Naive thymus-derived CD4-positive, alpha-beta T cell (primary cell): ENCODE measurements at regions not wholly inside any gene's neighbourhood (a gene's known extent, or its start where the extent isn't known, plus 50 kb on each side); places are given as distances from the start of the nearest gene placed in this dataset.

ENCODE experiments used
- ATAC-seq: fragments of 150-1000 bp; cut with Tn5 transposase; 2 replicates; pipeline ENCODE4 v1.10.0; 2021; ENCODE audit warnings: mild to moderate bottlenecking, moderate library complexity
- CTCF ChIA-PET: fragments of 350-600 bp; sonication (Branson Sonifier 250); formaldehyde crosslinking; loops from one replicate; lab custom pipeline; 2021; ENCODE audit warnings: antibody characterized with exemption; lab: Charles Lee
- POLR2A ChIA-PET: fragments of 350-600 bp; sonication (Branson Sonifier 250); formaldehyde crosslinking; loops from one replicate; lab custom pipeline; 2021; ENCODE audit warnings: antibody characterized with exemption, inconsistent platforms; lab: Charles Lee
- DNase-seq, 9 donors: peaks; one replicate each; pipeline versions ENCODE4 v3.0.0 to v3.0.0-alpha.2; 2020 to 2022; ENCODE audit warnings: mixed read lengths in 1 of 9
- H3K27ac ChIP-seq: one replicate; pipeline ENCODE4 v1.7.0; 2013; ENCODE audit warnings: mild to moderate bottlenecking, low read depth, low read length, moderate library complexity
- H3K27me3 ChIP-seq, 2 donors: one replicate each; pipeline ENCODE4 v1.7.0; 2013; ENCODE audit warnings: low read length in 2 of 2, mild to moderate bottlenecking in 2 of 2, moderate library complexity in 2 of 2; ENCODE audit not compliant: control insufficient read depth in 2 of 2, insufficient read depth in 2 of 2
- H3K36me3 ChIP-seq, 3 experiments: 1 replicate in 2 of 3; 2 replicates in 1 of 3; pipeline ENCODE4 v1.7.0; 2013; ENCODE audit warnings: low read length in 3 of 3, mild to moderate bottlenecking in 3 of 3, moderate library complexity in 1 of 3; ENCODE audit not compliant: insufficient read depth in 3 of 3, control insufficient read depth in 2 of 3
- H3K4me1 ChIP-seq, 2 donors: one replicate each; pipeline ENCODE4 v1.7.0; 2013; ENCODE audit warnings: low read length in 2 of 2, mild to moderate bottlenecking in 2 of 2, moderate library complexity in 1 of 2; ENCODE audit not compliant: control insufficient read depth in 2 of 2, insufficient read depth in 2 of 2
- H3K4me3 ChIP-seq: 2 replicates; pipeline ENCODE4 v1.7.0; 2013; ENCODE audit warnings: mild to moderate bottlenecking, low read length
- H3K9me3 ChIP-seq, 3 experiments: 1 replicate in 2 of 3; 2 replicates in 1 of 3; pipeline ENCODE4 v1.7.0; 2013; ENCODE audit warnings: low read length in 3 of 3; ENCODE audit not compliant: control insufficient read depth in 2 of 3
- H3K27ac Mint-ChIP-seq, 9 donors: one replicate each; pipeline ENCODE4 v1.8.0; 2020 to 2022; ENCODE audit warnings: mixed read lengths in 9 of 9, mild to moderate bottlenecking in 8 of 9, moderate library complexity in 5 of 9, inconsistent platforms in 2 of 9
- H3K27me3 Mint-ChIP-seq, 5 donors: one replicate each; pipeline ENCODE4 v1.8.0; 2021 to 2022; ENCODE audit warnings: mixed read lengths in 5 of 5, mild to moderate bottlenecking in 1 of 5
- H3K36me3 Mint-ChIP-seq, 5 donors: one replicate each; pipeline ENCODE4 v1.8.0; 2020 to 2022; ENCODE audit warnings: mixed read lengths in 5 of 5, mild to moderate bottlenecking in 3 of 5, inconsistent platforms in 1 of 5
- H3K4me1 Mint-ChIP-seq, 7 donors: one replicate each; pipeline ENCODE4 v1.8.0; 2020 to 2022; ENCODE audit warnings: mixed read lengths in 7 of 7, mild to moderate bottlenecking in 3 of 7, inconsistent platforms in 1 of 7
- H3K4me3 Mint-ChIP-seq, 10 donors: one replicate each; pipeline ENCODE4 v1.8.0; 2020 to 2022; ENCODE audit warnings: mild to moderate bottlenecking in 10 of 10, mixed read lengths in 10 of 10, moderate library complexity in 6 of 10, inconsistent platforms in 2 of 10
- H3K9me3 Mint-ChIP-seq, 11 donors: one replicate each; pipeline ENCODE4 v1.8.0; 2020 to 2022; ENCODE audit warnings: mixed read lengths in 11 of 11, mild to moderate bottlenecking in 4 of 11, inconsistent platforms in 1 of 11, moderate library complexity in 1 of 11
- intact Hi-C, 2 donors: fragments of 100-400 bp; cut with micrococcal nuclease; formaldehyde crosslinking; loops; one replicate each; pipeline ENCODE4 v1.15.1; 2023

DNA sequence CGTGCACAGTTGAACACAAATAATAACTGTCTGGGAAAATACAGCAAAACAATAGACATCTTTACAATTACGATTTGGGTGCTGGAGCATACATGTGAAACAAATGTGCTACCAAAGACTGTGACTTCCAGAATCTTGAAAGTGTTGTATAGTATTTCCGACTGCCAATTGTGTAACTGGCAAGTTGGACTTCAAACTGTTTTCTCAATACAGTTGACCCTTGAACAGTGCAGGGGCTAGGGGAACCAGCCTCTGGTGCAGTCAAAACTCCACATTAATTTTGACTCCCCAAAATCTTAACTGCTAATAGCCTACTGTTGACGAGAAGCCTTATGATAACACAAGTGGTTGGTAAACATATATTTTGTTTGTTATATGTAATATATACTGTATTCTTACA lies 904.2 kb downstream of the EPHA3 start:
- no peaks in the 10 kb centered on the region for H3K27me3 Mint-ChIP-seq
- intact Hi-C loops: no loop called here
- ATAC-seq (no peak), DNase-seq (no peak)
- no peaks in the 10 kb centered on the region for H3K9me3 ChIP-seq
- H3K27me3 ChIP-seq: no peaks in the 10 kb centered on the region
- H3K4me3 ChIP-seq: no peak overlapping the region
- ChIA-PET POLR2A (no interaction called here), CTCF (no interaction called here)
- H3K9me3 Mint-ChIP-seq: peaks cover 0 to 16% (median 8%) of the 10 kb centered on the region in 11 donors
- H3K36me3 ChIP-seq: no peaks in the 10 kb centered on the region
- no peak overlapping the region for H3K4me3 Mint-ChIP-seq
- no peak overlapping the region for H3K27ac ChIP-seq
- H3K27ac Mint-ChIP-seq: no peak overlapping the region
- no peaks in the 10 kb centered on the region for H3K4me1 ChIP-seq
- H3K4me1 Mint-ChIP-seq: peaks cover 0 to 1% (median 0%) of the 10 kb centered on the region in 7 donors
- peaks cover 0 to 5% (median 0%) of the 10 kb centered on the region in 5 donors for H3K36me3 Mint-ChIP-seq

DNA sequence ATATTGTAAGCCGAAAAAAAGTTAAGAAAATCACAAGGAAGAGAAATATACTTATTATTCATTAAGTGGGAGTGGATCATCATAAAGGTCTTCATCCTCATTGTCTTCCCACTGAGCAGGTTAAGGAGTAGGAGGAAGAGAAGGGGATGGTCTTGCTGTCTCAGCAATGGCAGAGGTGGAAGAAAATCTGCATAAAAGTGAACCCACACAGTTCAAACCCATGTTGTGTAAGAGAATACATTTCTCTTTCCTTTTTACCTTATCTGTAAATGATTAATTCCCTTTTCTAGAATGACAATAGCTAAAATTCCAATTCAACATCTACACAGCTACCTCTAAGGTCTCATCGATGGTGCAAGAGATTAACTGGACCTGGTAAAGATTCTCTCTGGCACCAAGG lies 904.6 kb downstream of the EPHA3 start:
- intact Hi-C loops: no loop called here
- ATAC-seq: no peak

DNA sequence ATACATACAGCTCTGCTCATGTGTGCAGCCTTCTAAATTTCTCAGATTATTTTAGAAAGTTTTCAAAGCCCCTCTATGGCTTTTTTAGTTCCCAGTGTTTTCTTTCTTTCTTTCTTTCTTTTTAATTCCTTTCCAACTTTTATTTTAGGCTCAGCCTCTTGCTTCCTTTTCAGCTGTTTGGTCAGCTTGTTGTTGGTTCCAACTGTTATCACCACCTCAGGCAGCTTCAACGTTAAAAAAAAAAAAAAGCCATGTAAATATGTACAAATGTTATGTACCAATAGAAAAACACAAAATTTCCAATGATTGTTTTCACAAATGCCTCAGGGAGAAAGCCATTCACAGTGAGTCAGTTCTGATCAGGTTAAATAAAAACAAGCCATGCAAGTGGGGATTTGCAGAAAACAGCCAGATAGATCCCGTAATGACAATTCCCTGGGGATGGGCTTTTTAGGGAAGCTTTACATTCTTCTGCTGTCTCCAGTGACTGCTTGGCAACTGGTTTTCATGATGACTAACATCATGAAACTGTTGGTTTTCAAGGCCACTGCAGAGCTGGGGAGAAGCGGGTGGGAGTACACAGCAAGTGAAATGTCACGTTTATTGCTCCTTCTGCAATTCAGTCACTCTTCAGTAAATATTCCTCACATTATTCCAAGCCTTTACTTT lies 908.4 kb downstream of the EPHA3 start:
- intact Hi-C loops: no loop called here
- no peak overlapping the region for H3K27ac ChIP-seq
- no peaks in the 10 kb centered on the region for H3K27me3 ChIP-seq
- Mint-ChIP-seq H3K4me1 (peaks cover 0 to 1% (median 0%) of the 10 kb centered on the region in 7 donors), H3K4me3 (no peak overlapping the region), H3K27me3 (no peaks in the 10 kb centered on the region), H3K36me3 (peaks cover 0 to 5% (median 0%) of the 10 kb centered on the region in 5 donors), H3K27ac (no peak overlapping the region), H3K9me3 (peaks cover 0 to 17% (median 7%) of the 10 kb centered on the region in 11 donors)
- H3K4me3 ChIP-seq: no peak overlapping the region
- POLR2A ChIA-PET: no interaction called here
- H3K4me1 ChIP-seq: no peaks in the 10 kb centered on the region
- H3K9me3 ChIP-seq: no peaks in the 10 kb centered on the region
- CTCF ChIA-PET: no interaction called here
- no peak for DNase-seq
- ATAC-seq: no peak
- no peaks in the 10 kb centered on the region for H3K36me3 ChIP-seq

More for the DNA sequence above, 904.6 kb downstream of the EPHA3 start:
- Mint-ChIP-seq H3K4me3 (no peak overlapping the region), H3K9me3 (peaks cover 0 to 16% (median 9%) of the 10 kb centered on the region in 11 donors), H3K4me1 (peaks cover 0 to 1% (median 0%) of the 10 kb centered on the region in 7 donors), H3K27ac (no peak overlapping the region), H3K36me3 (peaks cover 0 to 5% (median 0%) of the 10 kb centered on the region in 5 donors), H3K27me3 (no peaks in the 10 kb centered on the region)
- no peak overlapping the region for H3K27ac ChIP-seq
- ChIA-PET POLR2A (no interaction called here), CTCF (no interaction called here)
- no peaks in the 10 kb centered on the region for H3K4me1 ChIP-seq
- no peaks in the 10 kb centered on the region for H3K27me3 ChIP-seq
- DNase-seq: no peak
- no peak overlapping the region for H3K4me3 ChIP-seq
- no peaks in the 10 kb centered on the region for H3K9me3 ChIP-seq
- H3K36me3 ChIP-seq: no peaks in the 10 kb centered on the region

DNA sequence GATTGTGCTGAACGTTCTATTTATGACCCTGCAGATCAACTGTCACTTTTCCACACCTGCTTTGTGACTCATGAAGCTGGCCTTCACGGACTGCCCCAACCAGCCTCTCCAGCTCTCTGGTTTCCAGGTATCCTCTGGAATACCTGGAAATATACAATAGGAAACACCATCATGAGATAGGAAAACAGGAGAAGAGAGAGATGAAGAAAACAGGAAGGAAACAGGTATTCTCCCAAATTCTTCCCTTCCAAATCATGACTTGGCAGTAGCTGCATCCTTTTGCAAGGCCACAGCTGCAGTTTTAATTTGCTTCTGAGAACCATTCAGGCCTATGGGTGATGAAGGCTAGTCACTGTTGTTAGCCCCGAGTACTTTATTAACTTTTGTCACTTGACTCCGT lies 909.1 kb downstream of the EPHA3 start:
- Histone ChIP-seq H3K9me3 (no peaks in the 10 kb centered on the region), H3K27me3 (no peaks in the 10 kb centered on the region), H3K4me3 (no peak overlapping the region), H3K27ac (no peak overlapping the region), H3K4me1 (no peaks in the 10 kb centered on the region), H3K36me3 (no peaks in the 10 kb centered on the region)
- ChIA-PET POLR2A (no interaction called here), CTCF (no interaction called here)
- Mint-ChIP-seq H3K4me3 (no peak overlapping the region), H3K27me3 (no peaks in the 10 kb centered on the region), H3K27ac (no peak overlapping the region), H3K9me3 (peaks cover 0 to 17% (median 7%) of the 10 kb centered on the region in 11 donors), H3K4me1 (peaks cover 0 to 1% (median 0%) of the 10 kb centered on the region in 7 donors), H3K36me3 (peaks cover 0 to 5% (median 0%) of the 10 kb centered on the region in 5 donors)
- ATAC-seq (no peak), DNase-seq (no peak)
- intact Hi-C loops: no loop called here

DNA sequence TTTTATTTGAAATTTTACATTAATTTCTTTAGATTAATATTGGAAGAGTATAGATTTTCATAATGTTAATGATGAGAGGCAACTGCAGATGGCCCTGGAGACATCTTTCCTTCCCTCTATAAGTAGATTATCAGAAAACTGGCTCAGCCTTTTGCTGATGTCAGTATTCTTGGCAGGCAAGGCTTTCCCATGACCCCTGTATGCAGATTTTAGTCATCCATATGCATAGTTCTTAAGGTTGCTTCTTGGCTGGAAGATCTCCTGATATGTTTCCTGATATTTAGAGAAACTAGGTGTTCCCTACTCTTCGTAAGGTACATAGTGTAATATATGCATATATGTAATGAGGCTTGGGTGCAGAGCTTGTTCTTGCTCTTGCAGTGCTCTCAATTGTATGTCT lies 911.4 kb downstream of the EPHA3 start:
- no peaks in the 10 kb centered on the region for H3K4me1 ChIP-seq
- ChIA-PET POLR2A (no interaction called here), CTCF (no interaction called here)
- no peaks in the 10 kb centered on the region for H3K9me3 ChIP-seq
- no peak for DNase-seq
- intact Hi-C loops: no loop called here
- H3K27ac ChIP-seq: no peak overlapping the region
- no peaks in the 10 kb centered on the region for H3K27me3 Mint-ChIP-seq
- peaks cover 0 to 16% (median 4%) of the 10 kb centered on the region in 11 donors for H3K9me3 Mint-ChIP-seq
- H3K4me3 ChIP-seq: no peak overlapping the region
- no peaks in the 10 kb centered on the region for H3K36me3 ChIP-seq
- no peaks in the 10 kb centered on the region for H3K36me3 Mint-ChIP-seq
- H3K4me1 Mint-ChIP-seq: no peaks in the 10 kb centered on the region
- no peak overlapping the region for H3K4me3 Mint-ChIP-seq
- ATAC-seq: no peak
- no peaks in the 10 kb centered on the region for H3K27me3 ChIP-seq
- no peak overlapping the region for H3K27ac Mint-ChIP-seq

DNA sequence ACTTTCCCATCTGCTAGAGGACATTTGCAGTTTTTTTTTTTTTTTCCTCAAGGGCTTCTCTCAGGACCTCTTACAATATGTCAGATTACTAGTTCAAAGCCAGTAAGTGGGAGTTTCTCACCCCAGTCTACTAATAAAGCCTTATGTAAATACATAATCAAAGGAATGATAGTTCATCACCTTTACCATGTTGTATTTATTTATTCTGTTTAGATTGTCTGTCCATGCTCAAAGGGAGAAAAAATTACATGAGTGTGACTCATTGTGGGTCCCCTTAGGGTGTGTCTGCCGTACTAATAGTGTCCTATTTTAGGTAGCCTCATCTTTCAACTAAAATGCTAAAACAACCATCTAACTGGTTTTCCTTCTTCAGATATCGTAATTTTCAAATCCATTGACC lies 917.6 kb downstream of the EPHA3 start:
- POLR2A ChIA-PET: no interaction called here
- H3K27me3 Mint-ChIP-seq: no peaks in the 10 kb centered on the region
- CTCF ChIA-PET: no interaction called here
- no peaks in the 10 kb centered on the region for H3K4me1 Mint-ChIP-seq
- H3K9me3 ChIP-seq: no peaks in the 10 kb centered on the region
- no peaks in the 10 kb centered on the region for H3K36me3 Mint-ChIP-seq
- ATAC-seq (no peak), DNase-seq (no peak)
- H3K4me3 ChIP-seq: no peak overlapping the region
- H3K27ac Mint-ChIP-seq: no peak overlapping the region
- H3K36me3 ChIP-seq: no peaks in the 10 kb centered on the region
- H3K9me3 Mint-ChIP-seq: peaks cover 0 to 18% (median 8%) of the 10 kb centered on the region in 11 donors
- intact Hi-C loops: no loop called here
- H3K27ac ChIP-seq: no peak overlapping the region
- no peak overlapping the region for H3K4me3 Mint-ChIP-seq
- H3K27me3 ChIP-seq: no peaks in the 10 kb centered on the region
- no peaks in the 10 kb centered on the region for H3K4me1 ChIP-seq

DNA sequence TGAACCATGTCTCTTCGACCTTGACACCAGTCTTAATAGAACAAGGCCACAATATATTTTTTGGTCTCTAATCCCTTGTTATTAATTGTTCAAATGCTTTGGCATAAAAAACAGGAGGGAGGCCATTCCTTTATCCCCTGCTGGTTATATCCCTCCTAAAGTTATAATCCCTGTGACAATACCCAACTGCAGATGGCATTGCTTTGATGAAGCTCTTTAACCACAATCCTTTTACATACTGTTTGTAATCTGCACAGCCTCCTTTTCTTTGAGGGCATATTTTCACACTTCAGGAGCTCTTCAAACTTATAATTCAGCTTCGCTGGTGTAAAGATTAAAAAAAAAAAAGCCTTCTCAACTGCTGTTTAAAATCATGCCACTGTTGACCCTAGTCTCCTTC lies 919.0 kb downstream of the EPHA3 start:
- ChIA-PET POLR2A (no interaction called here), CTCF (no interaction called here)
- H3K36me3 Mint-ChIP-seq: no peaks in the 10 kb centered on the region
- H3K27ac Mint-ChIP-seq: no peak overlapping the region
- Histone ChIP-seq H3K4me1 (no peaks in the 10 kb centered on the region), H3K4me3 (no peak overlapping the region), H3K27me3 (no peaks in the 10 kb centered on the region), H3K9me3 (no peaks in the 10 kb centered on the region), H3K36me3 (no peaks in the 10 kb centered on the region), H3K27ac (no peak overlapping the region)
- DNase-seq: no peak
- peaks cover 0 to 18% (median 8%) of the 10 kb centered on the region in 11 donors for H3K9me3 Mint-ChIP-seq
- ATAC-seq: no peak
- H3K27me3 Mint-ChIP-seq: no peaks in the 10 kb centered on the region
- intact Hi-C loops: no loop called here
- H3K4me3 Mint-ChIP-seq: no peak overlapping the region
- no peaks in the 10 kb centered on the region for H3K4me1 Mint-ChIP-seq
